ENCODE measurements at regions not wholly inside any gene's neighbourhood (a gene's known extent, or its start where the extent isn't known, plus 50 kb on each side); places are given as distances from the start of the nearest gene placed in this dataset.

GRCh38 chrX:13256603-13257002 lies 63.2 kb downstream of the ATXN3L start:
- TF ChIP-seq, protein P1, sequence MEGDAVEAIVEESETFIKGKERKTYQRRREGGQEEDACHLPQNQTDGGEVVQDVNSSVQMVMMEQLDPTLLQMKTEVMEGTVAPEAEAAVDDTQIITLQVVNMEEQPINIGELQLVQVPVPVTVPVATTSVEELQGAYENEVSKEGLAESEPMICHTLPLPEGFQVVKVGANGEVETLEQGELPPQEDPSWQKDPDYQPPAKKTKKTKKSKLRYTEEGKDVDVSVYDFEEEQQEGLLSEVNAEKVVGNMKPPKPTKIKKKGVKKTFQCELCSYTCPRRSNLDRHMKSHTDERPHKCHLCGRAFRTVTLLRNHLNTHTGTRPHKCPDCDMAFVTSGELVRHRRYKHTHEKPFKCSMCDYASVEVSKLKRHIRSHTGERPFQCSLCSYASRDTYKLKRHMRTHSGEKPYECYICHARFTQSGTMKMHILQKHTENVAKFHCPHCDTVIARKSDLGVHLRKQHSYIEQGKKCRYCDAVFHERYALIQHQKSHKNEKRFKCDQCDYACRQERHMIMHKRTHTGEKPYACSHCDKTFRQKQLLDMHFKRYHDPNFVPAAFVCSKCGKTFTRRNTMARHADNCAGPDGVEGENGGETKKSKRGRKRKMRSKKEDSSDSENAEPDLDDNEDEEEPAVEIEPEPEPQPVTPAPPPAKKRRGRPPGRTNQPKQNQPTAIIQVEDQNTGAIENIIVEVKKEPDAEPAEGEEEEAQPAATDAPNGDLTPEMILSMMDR (IDR thresholded peaks at IDR 0.05; ENCODE audit: low read depth, low read length), result no peak
- TF ChIP-seq EZH2phosphoT487 (IDR thresholded peaks at IDR 0.05; ENCODE audit: low read depth), result no peak
